ENCODE measurements at regions not wholly inside any gene's neighbourhood (a gene's known extent, or its start where the extent isn't known, plus 50 kb on each side); places are given as distances from the start of the nearest gene placed in this dataset.
"Not testable (repeated sequence)": the region's sequence is repeated elsewhere in the genome, so short reads cannot be mapped to it uniquely, and the experiment has no call there.

- no peak for DNase-seq (ENCODE audit: low read depth in 3 of 3)
These were observed 79.0 kb upstream of the CDK6 start for GRCh38 chr7:92915348-92915747.

- DNase-seq (ENCODE audit: low read depth in 3 of 3) = no peak
These were observed 78.3 kb upstream of the CDK6 start for GRCh38 chr7:92914645-92915044.

GRCh38 chr7:92913849-92914248, 77.5 kb upstream of the CDK6 start:
- DNase-seq (ENCODE audit: low read depth in 3 of 3) = no peak

- no peak for DNase-seq (ENCODE audit: low read depth in 3 of 3)
These were observed 74.6 kb upstream of the CDK6 start for GRCh38 chr7:92910976-92911375.

GRCh38 chr7:92909686-92910475, 73.5 kb upstream of the CDK6 start:
- DNase-seq (ENCODE audit: low read depth in 3 of 3) = no peak

- DNase-seq (ENCODE audit: low read depth in 3 of 3) = peak; percentile 45 to 75 (median 74)
These were observed 68.1 kb upstream of the CDK6 start for GRCh38 chr7:92904244-92905131.

- DNase-seq (ENCODE audit: low read depth in 3 of 3) = no peak
These were observed 62.4 kb upstream of the CDK6 start for GRCh38 chr7:92898798-92899197.

- not testable (repeated sequence) for DNase-seq (ENCODE audit: low read depth in 3 of 3)
These were observed 58.5 kb upstream of the CDK6 start for GRCh38 chr7:92894857-92895256.

- no peak for DNase-seq (ENCODE audit: low read depth in 3 of 3)
These were observed 52.7 kb upstream of the CDK6 start for GRCh38 chr7:92889081-92889480.

Measured in stimulated activated CD4-positive, alpha-beta T cell treated with anti-CD3 and anti-CD28 coated beads, TNF-alpha, amount 100 ng/mL, for 4 hours (primary cell).